ENCODE measurements at regions not wholly inside any gene's neighbourhood (a gene's known extent, or its start where the extent isn't known, plus 50 kb on each side); places are given as distances from the start of the nearest gene placed in this dataset.
"Not testable (repeated sequence)": the region's sequence is repeated elsewhere in the genome, so short reads cannot be mapped to it uniquely, and the experiment has no call there.

DNA sequence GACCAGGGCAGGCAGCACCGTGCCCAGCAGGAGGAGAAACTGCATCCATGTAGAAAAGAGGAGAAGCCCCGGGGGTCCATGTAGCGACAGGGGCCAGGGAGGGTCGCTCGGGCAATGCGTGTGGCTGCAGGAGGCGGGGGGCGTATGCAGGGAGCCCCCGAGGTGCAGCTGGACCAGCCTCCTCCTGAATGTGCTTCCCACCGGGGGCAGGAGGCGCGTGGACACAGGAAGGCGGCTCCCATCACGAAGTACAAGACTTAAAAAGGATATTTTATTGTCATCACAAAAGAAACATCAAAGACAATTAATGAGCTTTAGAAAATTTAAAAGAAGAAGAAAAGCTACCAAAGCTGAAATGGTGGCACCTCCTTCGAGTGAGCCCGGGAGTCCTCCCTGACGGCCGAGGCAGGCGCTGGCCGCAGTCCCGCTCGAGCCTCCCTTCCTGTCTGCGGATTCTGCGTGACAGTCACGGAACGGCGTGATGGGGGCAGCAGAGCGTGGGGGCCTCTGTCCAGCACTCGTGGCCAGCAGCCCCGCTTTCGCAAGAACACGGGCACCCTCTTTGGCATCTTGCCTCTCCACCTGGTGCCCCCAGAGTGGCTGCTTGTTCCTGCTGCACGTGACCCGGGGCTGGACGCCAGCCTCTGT, 238.0 kb downstream of the TMEM121 start:
- TF ChIP-seq, protein P1, sequence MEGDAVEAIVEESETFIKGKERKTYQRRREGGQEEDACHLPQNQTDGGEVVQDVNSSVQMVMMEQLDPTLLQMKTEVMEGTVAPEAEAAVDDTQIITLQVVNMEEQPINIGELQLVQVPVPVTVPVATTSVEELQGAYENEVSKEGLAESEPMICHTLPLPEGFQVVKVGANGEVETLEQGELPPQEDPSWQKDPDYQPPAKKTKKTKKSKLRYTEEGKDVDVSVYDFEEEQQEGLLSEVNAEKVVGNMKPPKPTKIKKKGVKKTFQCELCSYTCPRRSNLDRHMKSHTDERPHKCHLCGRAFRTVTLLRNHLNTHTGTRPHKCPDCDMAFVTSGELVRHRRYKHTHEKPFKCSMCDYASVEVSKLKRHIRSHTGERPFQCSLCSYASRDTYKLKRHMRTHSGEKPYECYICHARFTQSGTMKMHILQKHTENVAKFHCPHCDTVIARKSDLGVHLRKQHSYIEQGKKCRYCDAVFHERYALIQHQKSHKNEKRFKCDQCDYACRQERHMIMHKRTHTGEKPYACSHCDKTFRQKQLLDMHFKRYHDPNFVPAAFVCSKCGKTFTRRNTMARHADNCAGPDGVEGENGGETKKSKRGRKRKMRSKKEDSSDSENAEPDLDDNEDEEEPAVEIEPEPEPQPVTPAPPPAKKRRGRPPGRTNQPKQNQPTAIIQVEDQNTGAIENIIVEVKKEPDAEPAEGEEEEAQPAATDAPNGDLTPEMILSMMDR (conservative IDR thresholded peaks at IDR 0.05 in 1 of 2, IDR thresholded peaks at IDR 0.05 in 1 of 2; ENCODE audit: low read depth in 1 of 2, low read length in 2 of 2): not testable (repeated sequence)
- not testable (repeated sequence) for TF ChIP-seq EZH2 (IDR thresholded peaks at IDR 0.05; ENCODE audit: low read length, missing control alignments)
